ENCODE measurements at regions not wholly inside any gene's neighbourhood (a gene's known extent, or its start where the extent isn't known, plus 50 kb on each side); places are given as distances from the start of the nearest gene placed in this dataset.

- Histone ChIP-seq H3K36me3 (no peaks in the 10 kb centered on the region), H3K4me1 (no peaks in the 10 kb centered on the region), H3K27me3 (no peaks in the 10 kb centered on the region), H3K27ac (no peak overlapping the region), H3K4me3 (no peak overlapping the region), H3K9me3 (no peaks in the 10 kb centered on the region)
- DNase-seq (ENCODE audit: low spot score in 2 of 2), result no peak
- intact Hi-C loops (cut with DNase I; ENCODE audit: low total_unique reads), result no loop called here
- TF ChIP-seq POLR2AphosphoS5 (IDR thresholded peaks at IDR 0.05) (no peak), CTCF (IDR thresholded peaks at IDR 0.05) (no peak), POLR2A (IDR thresholded peaks at IDR 0.05) (no peak)
Measured at GRCh38 chr1:234938924-234939323, 189.7 kb downstream of the TOMM20 start.

DNA sequence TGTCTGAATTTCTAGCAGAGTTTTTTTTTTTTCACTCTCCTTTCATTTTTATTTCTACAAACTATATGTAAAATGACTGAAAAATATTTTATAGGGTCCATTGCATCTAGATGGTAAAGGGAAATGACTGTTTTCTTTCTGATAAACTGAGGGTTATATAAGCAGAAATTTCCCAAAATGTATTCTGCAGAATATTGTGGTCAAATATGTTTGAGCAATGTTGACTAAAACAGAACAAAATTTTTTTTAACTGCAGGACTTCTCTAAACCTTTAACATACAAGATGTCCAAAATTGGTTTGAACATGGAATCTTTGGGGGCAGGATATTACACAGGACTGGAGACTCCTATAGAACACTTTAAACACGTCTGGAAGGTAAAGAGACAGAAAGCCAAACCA lies 190.5 kb downstream of the TOMM20 start:
- no peak overlapping the region for H3K4me3 ChIP-seq
- no peaks in the 10 kb centered on the region for H3K4me1 ChIP-seq
- no peaks in the 10 kb centered on the region for H3K36me3 ChIP-seq
- no peak for DNase-seq (ENCODE audit: low spot score in 2 of 2)
- H3K9me3 ChIP-seq, result no peaks in the 10 kb centered on the region
- intact Hi-C loops (cut with DNase I; ENCODE audit: low total_unique reads), result no loop called here
- H3K27me3 ChIP-seq, result no peaks in the 10 kb centered on the region
- TF ChIP-seq POLR2AphosphoS5 (IDR thresholded peaks at IDR 0.05) (no peak), CTCF (IDR thresholded peaks at IDR 0.05) (no peak), POLR2A (IDR thresholded peaks at IDR 0.05) (no peak)
- H3K27ac ChIP-seq, result no peak overlapping the region

DNA sequence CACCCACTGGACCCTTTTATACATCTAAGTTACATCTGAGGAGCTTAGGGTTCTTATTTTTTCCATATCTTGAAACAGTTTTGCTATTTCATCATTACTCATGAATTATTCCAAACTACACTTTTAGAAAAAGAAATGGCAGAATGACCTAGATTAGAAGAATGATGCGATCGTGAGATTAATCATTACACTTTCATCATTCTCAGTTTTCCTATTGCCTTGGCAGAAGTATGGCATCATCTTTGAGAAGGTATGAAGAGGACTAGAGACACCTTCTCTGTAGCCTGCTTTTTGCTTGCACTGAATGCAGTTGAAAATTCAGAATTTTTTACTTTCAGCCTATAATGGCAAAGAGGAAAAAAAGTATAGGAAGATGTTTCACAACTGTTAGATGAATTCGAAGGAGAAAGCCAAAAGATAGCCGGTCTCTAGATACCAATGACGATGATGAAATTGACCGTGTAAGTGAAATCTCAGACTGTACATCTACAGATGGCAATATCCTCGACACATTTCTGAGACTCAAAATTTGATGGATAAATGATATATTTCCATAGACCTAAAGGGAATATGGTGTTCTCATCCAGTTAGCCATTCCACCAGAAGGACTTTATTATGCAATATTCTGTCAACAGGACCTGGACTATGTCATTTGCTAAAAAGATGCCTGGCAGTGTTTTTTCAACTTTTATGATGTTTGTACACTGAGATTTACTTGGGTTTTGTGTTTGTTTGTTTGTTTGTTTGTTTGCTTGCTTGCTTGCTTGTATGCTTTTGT lies 191.8 kb downstream of the TOMM20 start:
- no peak overlapping the region for H3K27ac ChIP-seq
- H3K4me1 ChIP-seq, result no peaks in the 10 kb centered on the region
- H3K9me3 ChIP-seq, result no peaks in the 10 kb centered on the region
- intact Hi-C loops (cut with DNase I; ENCODE audit: low total_unique reads), result no loop called here
- no peak for TF ChIP-seq POLR2A (IDR thresholded peaks at IDR 0.05)
- TF ChIP-seq POLR2AphosphoS5 (IDR thresholded peaks at IDR 0.05), result no peak
- no peak for TF ChIP-seq CTCF (IDR thresholded peaks at IDR 0.05)
- no peaks in the 10 kb centered on the region for H3K36me3 ChIP-seq
- no peak overlapping the region for H3K4me3 ChIP-seq
- no peak for DNase-seq (ENCODE audit: low spot score in 2 of 2)
- H3K27me3 ChIP-seq, result no peaks in the 10 kb centered on the region

GRCh38 chr1:234934611-234935033 lies 194.0 kb downstream of the TOMM20 start:
- Histone ChIP-seq H3K27me3 (no peaks in the 10 kb centered on the region), H3K9me3 (no peaks in the 10 kb centered on the region), H3K27ac (no peak overlapping the region), H3K36me3 (no peaks in the 10 kb centered on the region), H3K4me3 (no peak overlapping the region), H3K4me1 (no peaks in the 10 kb centered on the region)
- DNase-seq (ENCODE audit: low spot score in 2 of 2), result no peak
- intact Hi-C loops (cut with DNase I; ENCODE audit: low total_unique reads), result no loop called here
- TF ChIP-seq POLR2A (IDR thresholded peaks at IDR 0.05) (no peak), CTCF (IDR thresholded peaks at IDR 0.05) (no peak), POLR2AphosphoS5 (IDR thresholded peaks at IDR 0.05) (no peak)

- H3K9me3 ChIP-seq, result no peaks in the 10 kb centered on the region
- TF ChIP-seq POLR2AphosphoS5 (IDR thresholded peaks at IDR 0.05) (no peak), CTCF (IDR thresholded peaks at IDR 0.05) (no peak), POLR2A (IDR thresholded peaks at IDR 0.05) (no peak)
- no peaks in the 10 kb centered on the region for H3K36me3 ChIP-seq
- no peak overlapping the region for H3K4me3 ChIP-seq
- intact Hi-C loops (cut with DNase I; ENCODE audit: low total_unique reads), result no loop called here
- peak overlapping the region in 1 of 2 donors; percentile 44 for H3K27ac ChIP-seq
- no peaks in the 10 kb centered on the region for H3K27me3 ChIP-seq
- DNase-seq (ENCODE audit: low spot score in 2 of 2), result no peak
- no peaks in the 10 kb centered on the region for H3K4me1 ChIP-seq
Measured at GRCh38 chr1:234933475-234933874, 195.2 kb downstream of the TOMM20 start.

All from breast epithelium (tissue), 4 donors.